Lower leg skin (tissue), 3 donors: ENCODE measurements at regions not wholly inside any gene's neighbourhood (a gene's known extent, or its start where the extent isn't known, plus 50 kb on each side); places are given as distances from the start of the nearest gene placed in this dataset.

Experiments used
- POLR2A ChIP-seq, 2 donors: fragments of 450-650 bp; IDR thresholded peaks; one replicate each; pipeline ENCODE4 v1.6.1; 2016 to 2017; ENCODE audit warnings: antibody characterized with exemption in 2 of 2, mild to moderate bottlenecking in 1 of 2, moderate library complexity in 1 of 2
- TF ChIP-seq, protein P1 (sequence below), 3 donors: fragments of 450-650 bp; IDR thresholded peaks; one replicate each; pipeline ENCODE4 v1.5.1; 2016; ENCODE audit warnings: antibody characterized with exemption in 3 of 3, mild to moderate bottlenecking in 3 of 3, moderate library complexity in 2 of 3

DNA sequence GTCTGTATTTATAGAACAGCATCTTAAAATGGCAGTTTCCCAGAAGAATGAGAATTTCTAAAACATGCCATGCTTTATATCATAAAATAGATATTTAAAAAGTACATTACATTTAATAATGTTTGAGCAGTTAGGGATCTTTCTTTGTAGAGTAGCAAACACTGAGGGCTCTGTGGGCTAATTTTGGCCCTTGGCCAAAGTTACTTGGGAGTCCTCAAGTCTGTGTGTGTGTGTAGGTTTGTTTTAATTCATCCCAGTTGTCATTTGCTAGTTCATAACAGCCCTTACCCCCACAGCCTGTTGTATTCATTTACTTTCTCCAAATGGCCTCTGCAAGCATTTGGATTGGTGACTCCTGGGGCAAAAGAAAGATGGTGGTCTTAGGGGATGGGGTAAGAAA lies 576.4 kb upstream of the SGCD start:
- TF ChIP-seq, protein P1, sequence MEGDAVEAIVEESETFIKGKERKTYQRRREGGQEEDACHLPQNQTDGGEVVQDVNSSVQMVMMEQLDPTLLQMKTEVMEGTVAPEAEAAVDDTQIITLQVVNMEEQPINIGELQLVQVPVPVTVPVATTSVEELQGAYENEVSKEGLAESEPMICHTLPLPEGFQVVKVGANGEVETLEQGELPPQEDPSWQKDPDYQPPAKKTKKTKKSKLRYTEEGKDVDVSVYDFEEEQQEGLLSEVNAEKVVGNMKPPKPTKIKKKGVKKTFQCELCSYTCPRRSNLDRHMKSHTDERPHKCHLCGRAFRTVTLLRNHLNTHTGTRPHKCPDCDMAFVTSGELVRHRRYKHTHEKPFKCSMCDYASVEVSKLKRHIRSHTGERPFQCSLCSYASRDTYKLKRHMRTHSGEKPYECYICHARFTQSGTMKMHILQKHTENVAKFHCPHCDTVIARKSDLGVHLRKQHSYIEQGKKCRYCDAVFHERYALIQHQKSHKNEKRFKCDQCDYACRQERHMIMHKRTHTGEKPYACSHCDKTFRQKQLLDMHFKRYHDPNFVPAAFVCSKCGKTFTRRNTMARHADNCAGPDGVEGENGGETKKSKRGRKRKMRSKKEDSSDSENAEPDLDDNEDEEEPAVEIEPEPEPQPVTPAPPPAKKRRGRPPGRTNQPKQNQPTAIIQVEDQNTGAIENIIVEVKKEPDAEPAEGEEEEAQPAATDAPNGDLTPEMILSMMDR (IDR thresholded peaks at IDR 0.05) = no peak
- TF ChIP-seq POLR2A (IDR thresholded peaks at IDR 0.05) = no peak
